ENCODE measurements at regions not wholly inside any gene's neighbourhood (a gene's known extent, or its start where the extent isn't known, plus 50 kb on each side); places are given as distances from the start of the nearest gene placed in this dataset.

DNA sequence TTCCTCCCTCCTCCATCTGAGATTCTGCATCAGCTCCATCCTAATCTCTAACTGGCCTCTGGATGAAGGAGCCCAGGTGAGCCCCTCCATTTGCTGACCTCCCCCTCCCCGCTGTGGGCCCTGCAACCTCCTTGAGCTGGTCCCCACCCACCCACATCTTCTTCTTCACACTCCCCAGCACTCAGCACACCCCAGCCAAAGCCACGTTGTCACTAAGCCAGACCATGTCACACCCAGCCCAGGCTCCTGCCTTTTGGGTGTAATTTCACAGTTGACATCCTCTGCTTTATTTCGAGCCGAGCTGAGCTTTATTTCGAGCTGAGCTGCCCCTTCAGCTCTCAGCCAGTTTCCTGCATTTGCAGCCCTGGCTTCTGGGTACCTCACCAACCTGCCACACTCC, 282.7 kb upstream of the TNRC6C start:
- TF ChIP-seq, protein P1, sequence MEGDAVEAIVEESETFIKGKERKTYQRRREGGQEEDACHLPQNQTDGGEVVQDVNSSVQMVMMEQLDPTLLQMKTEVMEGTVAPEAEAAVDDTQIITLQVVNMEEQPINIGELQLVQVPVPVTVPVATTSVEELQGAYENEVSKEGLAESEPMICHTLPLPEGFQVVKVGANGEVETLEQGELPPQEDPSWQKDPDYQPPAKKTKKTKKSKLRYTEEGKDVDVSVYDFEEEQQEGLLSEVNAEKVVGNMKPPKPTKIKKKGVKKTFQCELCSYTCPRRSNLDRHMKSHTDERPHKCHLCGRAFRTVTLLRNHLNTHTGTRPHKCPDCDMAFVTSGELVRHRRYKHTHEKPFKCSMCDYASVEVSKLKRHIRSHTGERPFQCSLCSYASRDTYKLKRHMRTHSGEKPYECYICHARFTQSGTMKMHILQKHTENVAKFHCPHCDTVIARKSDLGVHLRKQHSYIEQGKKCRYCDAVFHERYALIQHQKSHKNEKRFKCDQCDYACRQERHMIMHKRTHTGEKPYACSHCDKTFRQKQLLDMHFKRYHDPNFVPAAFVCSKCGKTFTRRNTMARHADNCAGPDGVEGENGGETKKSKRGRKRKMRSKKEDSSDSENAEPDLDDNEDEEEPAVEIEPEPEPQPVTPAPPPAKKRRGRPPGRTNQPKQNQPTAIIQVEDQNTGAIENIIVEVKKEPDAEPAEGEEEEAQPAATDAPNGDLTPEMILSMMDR (IDR thresholded peaks at IDR 0.05): no peak
- no peak for TF ChIP-seq POLR2A (IDR thresholded peaks at IDR 0.05)

All from breast epithelium (tissue), 3 donors.